Daoy (cell line): ENCODE measurements at regions not wholly inside any gene's neighbourhood (a gene's known extent, or its start where the extent isn't known, plus 50 kb on each side); places are given as distances from the start of the nearest gene placed in this dataset.
A peak's percentile ranks its signal among the peaks of the same experiment; 100 is the strongest.
"Not testable (repeated sequence)": the region's sequence is repeated elsewhere in the genome, so short reads cannot be mapped to it uniquely, and the experiment has no call there.

ENCODE experiments used
- DNase-seq: peaks from one replicate; pipeline ENCODE4 v3.0.0-alpha.2; 2015; ENCODE audit warnings: low read depth

- DNase-seq = no peak
Measured at GRCh38 chr7:1300206-1300605, 67.5 kb downstream of the UNCX start.

- DNase-seq = no peak
Measured at GRCh38 chr7:1300636-1301035, 68.0 kb downstream of the UNCX start.

GRCh38 chr7:1301054-1301881 is 68.6 kb downstream of the UNCX start:
- DNase-seq = no peak

- DNase-seq = no peak
Measured at GRCh38 chr7:1301882-1302251, 69.2 kb downstream of the UNCX start.

GRCh38 chr7:1302936-1303335 is 70.3 kb downstream of the UNCX start:
- no peak for DNase-seq

GRCh38 chr7:1304011-1304410 is 71.3 kb downstream of the UNCX start:
- not testable (repeated sequence) for DNase-seq

- no peak for DNase-seq
Measured at GRCh38 chr7:1305873-1306272, 73.2 kb downstream of the UNCX start.

- DNase-seq = no peak
Measured at GRCh38 chr7:1307828-1308227, 75.2 kb downstream of the UNCX start.

- DNase-seq = no peak
Measured at GRCh38 chr7:1309290-1309689, 76.6 kb downstream of the UNCX start.

- no peak for DNase-seq
Measured at GRCh38 chr7:1309996-1310395, 77.3 kb downstream of the UNCX start.

GRCh38 chr7:1310936-1311335 is 78.3 kb downstream of the UNCX start:
- no peak for DNase-seq

- no peak for DNase-seq
Measured at GRCh38 chr7:1311406-1312135, 78.9 kb downstream of the UNCX start.

- DNase-seq = peak; percentile 44
Measured at GRCh38 chr7:1312136-1313070, 79.7 kb downstream of the UNCX start.

GRCh38 chr7:1313613-1314012 is 80.9 kb downstream of the UNCX start:
- DNase-seq = no peak

GRCh38 chr7:1314021-1314907 is 81.6 kb downstream of the UNCX start:
- DNase-seq = no peak

- no peak for DNase-seq
Measured at GRCh38 chr7:1314908-1315450, 82.3 kb downstream of the UNCX start.

- no peak for DNase-seq
Measured at GRCh38 chr7:1316086-1316485, 83.4 kb downstream of the UNCX start.

GRCh38 chr7:1317646-1318045 is 85.0 kb downstream of the UNCX start:
- DNase-seq = no peak

- DNase-seq = no peak
Measured at GRCh38 chr7:1318051-1318450, 85.4 kb downstream of the UNCX start.

- DNase-seq = no peak
Measured at GRCh38 chr7:1318661-1319060, 86.0 kb downstream of the UNCX start.
